ENCODE measurements at regions not wholly inside any gene's neighbourhood (a gene's known extent, or its start where the extent isn't known, plus 50 kb on each side); places are given as distances from the start of the nearest gene placed in this dataset.

GRCh38 chr6:12628327-12628726 is 88.2 kb upstream of the PHACTR1 start:
- TF ChIP-seq CTCF (IDR thresholded peaks at IDR 0.05 in 8 of 11, conservative IDR thresholded peaks at IDR 0.05 in 3 of 11) = no peak
- no peak for TF ChIP-seq POLR2A (IDR thresholded peaks at IDR 0.05)
- TF ChIP-seq POLR2AphosphoS5 (IDR thresholded peaks at IDR 0.05) = no peak

All from spleen (tissue), 7 donors.